Prostate gland (tissue), 2 donors: ENCODE measurements at regions not wholly inside any gene's neighbourhood (a gene's known extent, or its start where the extent isn't known, plus 50 kb on each side); places are given as distances from the start of the nearest gene placed in this dataset.

Experiments
- DNase-seq: peaks from one replicate; pipeline ENCODE4 v3.0.0-alpha.2; 2019; ENCODE audit warnings: low spot score
- H3K27ac ChIP-seq, 2 donors: fragments of 200-600 bp; sonication (generic); 2 replicates each; pipeline ENCODE4 v1.5.1; 2017 to 2019
- H3K27me3 ChIP-seq: fragments of 200-600 bp; sonication (generic); replicated peaks from 2 replicates; pipeline ENCODE4 v1.5.1; 2019; ENCODE audit not compliant: insufficient read depth
- H3K36me3 ChIP-seq, 2 donors: fragments of 200-600 bp; sonication (generic); 1 replicate in 1 of 2; 2 replicates in 1 of 2; pipeline versions ENCODE4 v1.5.1 to v1.8.1; 2017 to 2019
- H3K4me1 ChIP-seq: fragments of 200-600 bp; sonication (generic); replicated peaks from 2 replicates; pipeline ENCODE4 v1.5.1; 2019
- H3K4me3 ChIP-seq, 2 donors: fragments of 200-600 bp; sonication (generic); 2 replicates each; pipeline ENCODE4 v1.5.1; 2017 to 2019
- H3K9me3 ChIP-seq: fragments of 200-600 bp; sonication (generic); 2 replicates; pipeline ENCODE4 v1.5.1; 2017
- POLR2A ChIP-seq: fragments of 450-650 bp; IDR thresholded peaks from one replicate; pipeline ENCODE4 v1.6.1; 2016; ENCODE audit warnings: antibody characterized with exemption, mild to moderate bottlenecking
- POLR2AphosphoS5 ChIP-seq: sonication (generic); formaldehyde crosslinking; IDR thresholded peaks from one replicate; pipeline ENCODE4 v1.6.1; 2017; ENCODE audit warnings: antibody characterized with exemption
- whole genome bisulfite sequencing: methylation state at CpG from one replicate; pipeline ENCODE4 v1.1.5; 2018; 5-methylcytosine and 5-hydroxymethylcytosine counted together
- intact Hi-C: fragments of 100-400 bp; cut with DNase I; formaldehyde crosslinking; loops from one replicate; pipeline ENCODE4 v1.14.2; 2022
- TF ChIP-seq, protein P1 (sequence below), 4 experiments: fragments of 200-600 bp in 2 of 4; fragments of 450-650 bp in 2 of 4; sonication (generic) in 2 of 4; IDR thresholded peaks; 1 replicate in 3 of 4; 2 replicates in 1 of 4; pipeline ENCODE4 v1.5.1; 2016 to 2019; ENCODE audit warnings: antibody characterized with exemption in 4 of 4, mild to moderate bottlenecking in 2 of 4, moderate library complexity in 2 of 4

DNA sequence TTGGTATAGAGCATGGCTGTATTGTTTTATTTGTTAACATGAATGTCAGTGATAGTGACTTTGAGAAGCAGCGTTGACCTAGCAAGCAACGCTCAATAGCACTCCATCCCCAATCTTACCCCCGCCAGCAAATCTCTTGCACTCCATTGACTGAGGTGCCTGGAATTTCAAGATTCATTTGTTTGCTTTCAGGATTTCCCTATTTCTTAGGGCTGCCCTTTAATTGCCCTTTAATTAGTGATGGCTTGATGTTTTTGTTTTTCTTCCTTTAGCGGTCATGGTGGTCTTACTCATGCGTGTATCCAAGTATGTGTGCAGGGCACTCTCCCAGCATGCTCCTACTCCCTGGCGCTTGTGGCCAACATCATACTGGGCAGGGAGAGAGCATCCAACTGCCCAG lies 216.8 kb upstream of the TBL1XR1 start:
- Histone ChIP-seq H3K4me3 (no peak overlapping the region), H3K9me3 (no peaks in the 10 kb centered on the region), H3K27me3 (no peaks in the 10 kb centered on the region), H3K4me1 (no peaks in the 10 kb centered on the region), H3K36me3 (no peaks in the 10 kb centered on the region), H3K27ac (no peak overlapping the region)
- intact Hi-C loops = no loop called here
- DNase-seq = no peak
- TF ChIP-seq, protein P1, sequence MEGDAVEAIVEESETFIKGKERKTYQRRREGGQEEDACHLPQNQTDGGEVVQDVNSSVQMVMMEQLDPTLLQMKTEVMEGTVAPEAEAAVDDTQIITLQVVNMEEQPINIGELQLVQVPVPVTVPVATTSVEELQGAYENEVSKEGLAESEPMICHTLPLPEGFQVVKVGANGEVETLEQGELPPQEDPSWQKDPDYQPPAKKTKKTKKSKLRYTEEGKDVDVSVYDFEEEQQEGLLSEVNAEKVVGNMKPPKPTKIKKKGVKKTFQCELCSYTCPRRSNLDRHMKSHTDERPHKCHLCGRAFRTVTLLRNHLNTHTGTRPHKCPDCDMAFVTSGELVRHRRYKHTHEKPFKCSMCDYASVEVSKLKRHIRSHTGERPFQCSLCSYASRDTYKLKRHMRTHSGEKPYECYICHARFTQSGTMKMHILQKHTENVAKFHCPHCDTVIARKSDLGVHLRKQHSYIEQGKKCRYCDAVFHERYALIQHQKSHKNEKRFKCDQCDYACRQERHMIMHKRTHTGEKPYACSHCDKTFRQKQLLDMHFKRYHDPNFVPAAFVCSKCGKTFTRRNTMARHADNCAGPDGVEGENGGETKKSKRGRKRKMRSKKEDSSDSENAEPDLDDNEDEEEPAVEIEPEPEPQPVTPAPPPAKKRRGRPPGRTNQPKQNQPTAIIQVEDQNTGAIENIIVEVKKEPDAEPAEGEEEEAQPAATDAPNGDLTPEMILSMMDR (IDR thresholded peaks at IDR 0.05) = no peak
- no peak for TF ChIP-seq POLR2A
- no peak for TF ChIP-seq POLR2AphosphoS5
- WGBS = 95% methylated on average over 6 of the region's 6 CpGs

DNA sequence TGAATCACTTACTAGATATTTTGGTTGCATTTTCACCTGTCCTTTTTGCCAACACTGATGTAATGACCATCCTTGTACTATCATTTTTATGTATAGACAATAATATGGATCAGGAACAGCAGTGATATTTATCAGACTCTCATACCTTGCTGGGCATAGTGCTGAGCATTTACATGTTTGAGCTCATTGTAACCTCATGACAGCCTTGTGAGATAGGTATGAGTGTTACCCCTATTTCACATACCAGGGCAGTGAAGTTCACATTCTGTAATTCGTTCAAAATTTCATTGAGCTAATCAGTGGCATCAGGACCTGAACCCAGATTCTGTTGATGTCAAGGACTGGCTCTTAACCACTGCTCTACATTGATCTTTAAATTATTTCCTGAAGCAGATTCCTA lies 221.5 kb upstream of the TBL1XR1 start:
- no peaks in the 10 kb centered on the region for H3K4me1 ChIP-seq
- intact Hi-C loops = no loop called here
- H3K27ac ChIP-seq = peak overlapping the region in 1 of 2 donors; percentile 60
- H3K4me3 ChIP-seq = no peak overlapping the region
- 31% methylated on average over 1 of the region's 1 CpG for WGBS
- DNase-seq = no peak
- no peaks in the 10 kb centered on the region for H3K27me3 ChIP-seq
- no peaks in the 10 kb centered on the region for H3K36me3 ChIP-seq
- no peaks in the 10 kb centered on the region for H3K9me3 ChIP-seq
- TF ChIP-seq POLR2A = no peak
- no peak for TF ChIP-seq POLR2AphosphoS5
- TF ChIP-seq, protein P1 (IDR thresholded peaks at IDR 0.05) = no peak

DNA sequence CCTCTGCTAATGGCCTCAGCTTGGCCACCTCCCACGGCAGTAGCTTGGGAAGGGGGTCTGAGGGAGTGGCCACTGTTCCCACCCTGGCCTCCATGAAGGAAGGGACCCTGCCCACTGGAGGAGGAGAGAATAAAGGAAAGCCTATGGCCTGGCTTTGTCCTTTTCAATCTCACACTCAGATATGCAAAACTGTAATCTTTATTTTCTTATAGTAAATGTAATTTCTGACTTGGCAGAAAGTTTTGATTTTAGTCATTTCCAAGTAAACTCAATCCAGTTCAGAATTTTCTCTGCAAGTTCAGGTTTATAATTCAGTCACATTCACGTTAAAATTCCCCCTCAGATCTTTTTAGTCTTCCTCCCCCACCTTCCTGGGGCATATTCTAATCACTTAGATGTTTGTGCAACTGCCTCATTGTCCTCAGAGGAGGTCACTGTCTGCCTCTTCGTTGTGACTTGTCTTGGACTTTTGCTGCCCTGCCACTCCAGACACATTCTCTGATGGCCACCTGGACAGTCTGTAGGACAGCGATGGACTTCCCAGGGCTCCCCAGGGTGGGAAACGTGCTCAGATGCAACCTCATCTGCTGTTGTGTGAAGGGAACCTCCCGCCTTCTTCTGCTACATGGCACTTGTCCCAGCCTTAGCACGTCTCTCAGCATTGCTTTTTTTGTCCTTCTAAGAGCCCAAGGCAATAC lies 222.8 kb upstream of the TBL1XR1 start:
- Histone ChIP-seq H3K27me3 (no peaks in the 10 kb centered on the region), H3K4me1 (no peaks in the 10 kb centered on the region), H3K36me3 (no peaks in the 10 kb centered on the region), H3K4me3 (no peak overlapping the region), H3K27ac (peak overlapping the region; percentile 60 to 68), H3K9me3 (no peaks in the 10 kb centered on the region)
- 39% methylated on average over 7 of the region's 7 CpGs for WGBS
- TF ChIP-seq, protein P1 (IDR thresholded peaks at IDR 0.05) = no peak
- TF ChIP-seq POLR2A = no peak
- no peak for TF ChIP-seq POLR2AphosphoS5
- intact Hi-C loops = no loop called here
- peak; percentile 32 for DNase-seq

DNA sequence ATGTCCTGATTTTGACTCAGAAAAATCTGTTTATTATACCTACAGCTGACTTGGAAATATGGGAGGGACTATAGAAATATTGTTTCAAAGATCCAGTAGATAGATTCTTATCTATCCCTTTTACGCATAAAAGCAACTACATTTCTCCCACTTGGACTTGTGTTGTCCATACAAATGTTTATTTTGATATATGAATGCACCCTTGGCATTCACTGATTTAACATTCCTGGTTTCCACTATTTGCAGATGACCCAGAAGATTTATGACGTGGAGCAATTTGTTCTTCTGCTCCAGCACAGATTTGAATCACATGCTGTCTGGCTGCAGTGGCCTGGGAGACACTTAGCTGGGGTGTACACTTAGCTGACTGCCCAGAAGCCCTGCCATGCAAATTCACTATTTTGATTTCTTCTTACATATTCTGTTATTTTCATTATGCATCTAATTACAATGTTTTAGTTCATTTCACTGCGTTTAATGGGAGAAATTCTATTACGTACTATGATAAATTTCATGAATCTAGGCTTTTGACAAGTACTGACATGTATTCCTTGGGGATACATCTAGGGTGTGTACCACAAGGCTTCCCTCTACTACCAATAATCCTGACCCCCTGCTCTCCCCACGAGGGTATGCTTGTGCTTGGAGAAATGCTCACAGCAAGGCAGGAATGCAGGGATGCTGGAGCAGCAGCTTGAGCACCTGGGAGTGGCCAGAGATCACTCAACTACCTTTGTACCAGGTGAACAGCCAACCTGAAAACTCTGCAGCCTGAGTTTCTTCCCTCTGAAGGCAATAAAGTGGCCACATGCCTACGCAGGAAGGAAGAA lies 223.6 kb upstream of the TBL1XR1 start:
- 55% methylated on average over 6 of the region's 6 CpGs for WGBS
- peak; percentile 86 for TF ChIP-seq POLR2AphosphoS5
- TF ChIP-seq, protein P1 (IDR thresholded peaks at IDR 0.05) = no peak
- DNase-seq = peak; percentile 53

DNA sequence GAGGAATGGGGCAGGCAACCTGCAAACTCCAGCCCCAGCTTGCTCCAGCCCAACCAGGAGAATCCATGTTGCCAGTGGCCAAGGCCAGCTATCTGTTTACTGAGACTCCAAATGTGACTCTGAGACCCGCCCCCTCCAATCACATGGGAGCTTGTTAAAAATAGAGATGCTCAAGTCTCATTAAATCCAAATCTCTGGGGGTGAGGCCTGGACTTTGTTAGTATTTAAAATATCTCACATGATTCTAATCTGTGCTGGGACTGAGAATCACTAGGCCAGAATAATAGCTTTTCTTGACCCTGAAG lies 224.2 kb upstream of the TBL1XR1 start:
- no peak for DNase-seq
- no peaks in the 10 kb centered on the region for H3K9me3 ChIP-seq
- no peaks in the 10 kb centered on the region for H3K36me3 ChIP-seq
- TF ChIP-seq POLR2A (no peak), POLR2AphosphoS5 (no peak)
- TF ChIP-seq, protein P1 (IDR thresholded peaks at IDR 0.05) = no peak
- no peaks in the 10 kb centered on the region for H3K27me3 ChIP-seq
- H3K4me3 ChIP-seq = no peak overlapping the region
- WGBS = 82% methylated on average over 1 of the region's 1 CpG
- H3K4me1 ChIP-seq = no peaks in the 10 kb centered on the region
- intact Hi-C loops = no loop called here
- H3K27ac ChIP-seq = peak overlapping the region; percentile 65 to 68

More for the DNA sequence above, 223.6 kb upstream of the TBL1XR1 start:
- no peaks in the 10 kb centered on the region for H3K9me3 ChIP-seq
- H3K27ac ChIP-seq = peak overlapping the region; percentile 65 to 68
- intact Hi-C loops = no loop called here
- H3K4me1 ChIP-seq = no peaks in the 10 kb centered on the region
- H3K27me3 ChIP-seq = no peaks in the 10 kb centered on the region
- H3K36me3 ChIP-seq = no peaks in the 10 kb centered on the region
- no peak overlapping the region for H3K4me3 ChIP-seq
